HL-60 (cell line): ENCODE measurements at regions not wholly inside any gene's neighbourhood (a gene's known extent, or its start where the extent isn't known, plus 50 kb on each side); places are given as distances from the start of the nearest gene placed in this dataset.

Source experiments
- DNase-seq, 2 experiments: peaks; one replicate each; pipeline ENCODE4 v3.0.0-alpha.2; 2010 to 2020; ENCODE audit warnings: low read depth in 1 of 2, low spot score in 1 of 2
- H3K27ac ChIP-seq: fragments of 250-450 bp; sonication (Bioruptor Pico); replicated peaks from 2 replicates; pipeline ENCODE4 v1.5.1; 2020; ENCODE audit warnings: mild to moderate bottlenecking, moderate library complexity
- H3K27me3 ChIP-seq: fragments of 250-450 bp; sonication (Bioruptor Pico); 2 replicates; pipeline ENCODE4 v1.5.1; 2021; ENCODE audit warnings: mild to moderate bottlenecking, moderate library complexity; ENCODE audit not compliant: insufficient read depth, poor library complexity, severe bottlenecking
- H3K4me3 ChIP-seq: replicated peaks from 2 replicates; pipeline ENCODE4 v1.5.1; 2011; ENCODE audit warnings: mild to moderate bottlenecking, control low read depth, low read length; ENCODE audit not compliant: insufficient read depth
- GABPA ChIP-seq: IDR thresholded peaks from 2 replicates; pipeline ENCODE4 v1.6.1; 2012; ENCODE audit warnings: low read depth
- POLR2AphosphoS5 ChIP-seq: IDR thresholded peaks from 2 replicates; pipeline ENCODE4 v1.6.1; 2012; ENCODE audit warnings: low read depth
- REST ChIP-seq: IDR thresholded peaks from 2 replicates; pipeline ENCODE4 v1.6.1; 2012; ENCODE audit warnings: low read depth; ENCODE audit not compliant: insufficient replicate concordance
- SPI1 ChIP-seq: IDR thresholded peaks from 2 replicates; pipeline ENCODE4 v1.6.1; 2012; ENCODE audit warnings: low read depth, mild to moderate bottlenecking, borderline replicate concordance
- TF ChIP-seq, protein P1 (sequence below): IDR thresholded peaks from one replicate; pipeline ENCODE4 v1.5.1; 2011; ENCODE audit warnings: low read length, control low read depth, inconsistent platforms; ENCODE audit not compliant: insufficient read depth

DNA sequence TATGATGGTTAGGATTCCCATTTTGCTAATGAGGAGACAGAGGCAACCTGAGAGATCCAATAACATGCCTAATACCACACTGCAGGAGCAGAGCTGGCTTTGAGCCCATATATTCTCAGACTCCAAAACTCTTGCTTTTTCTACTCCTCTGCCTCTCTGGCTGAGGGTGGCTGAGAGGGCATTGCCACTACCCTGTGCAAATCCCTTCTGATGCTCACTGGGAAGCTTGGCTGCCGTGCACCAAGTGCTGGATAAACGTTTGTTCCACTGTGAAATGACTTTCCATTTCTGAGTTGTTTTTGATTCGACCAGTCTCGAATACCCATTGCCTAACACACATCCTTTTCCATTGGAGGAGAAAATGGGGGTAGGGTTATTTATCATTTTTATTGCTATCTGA lies 123.1 kb upstream of the SORCS3 start:
- TF ChIP-seq SPI1 (no peak), REST (no peak), GABPA (no peak), POLR2AphosphoS5 (no peak)
- TF ChIP-seq, protein P1, sequence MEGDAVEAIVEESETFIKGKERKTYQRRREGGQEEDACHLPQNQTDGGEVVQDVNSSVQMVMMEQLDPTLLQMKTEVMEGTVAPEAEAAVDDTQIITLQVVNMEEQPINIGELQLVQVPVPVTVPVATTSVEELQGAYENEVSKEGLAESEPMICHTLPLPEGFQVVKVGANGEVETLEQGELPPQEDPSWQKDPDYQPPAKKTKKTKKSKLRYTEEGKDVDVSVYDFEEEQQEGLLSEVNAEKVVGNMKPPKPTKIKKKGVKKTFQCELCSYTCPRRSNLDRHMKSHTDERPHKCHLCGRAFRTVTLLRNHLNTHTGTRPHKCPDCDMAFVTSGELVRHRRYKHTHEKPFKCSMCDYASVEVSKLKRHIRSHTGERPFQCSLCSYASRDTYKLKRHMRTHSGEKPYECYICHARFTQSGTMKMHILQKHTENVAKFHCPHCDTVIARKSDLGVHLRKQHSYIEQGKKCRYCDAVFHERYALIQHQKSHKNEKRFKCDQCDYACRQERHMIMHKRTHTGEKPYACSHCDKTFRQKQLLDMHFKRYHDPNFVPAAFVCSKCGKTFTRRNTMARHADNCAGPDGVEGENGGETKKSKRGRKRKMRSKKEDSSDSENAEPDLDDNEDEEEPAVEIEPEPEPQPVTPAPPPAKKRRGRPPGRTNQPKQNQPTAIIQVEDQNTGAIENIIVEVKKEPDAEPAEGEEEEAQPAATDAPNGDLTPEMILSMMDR: no peak
- H3K4me3 ChIP-seq: no peak overlapping the region

DNA sequence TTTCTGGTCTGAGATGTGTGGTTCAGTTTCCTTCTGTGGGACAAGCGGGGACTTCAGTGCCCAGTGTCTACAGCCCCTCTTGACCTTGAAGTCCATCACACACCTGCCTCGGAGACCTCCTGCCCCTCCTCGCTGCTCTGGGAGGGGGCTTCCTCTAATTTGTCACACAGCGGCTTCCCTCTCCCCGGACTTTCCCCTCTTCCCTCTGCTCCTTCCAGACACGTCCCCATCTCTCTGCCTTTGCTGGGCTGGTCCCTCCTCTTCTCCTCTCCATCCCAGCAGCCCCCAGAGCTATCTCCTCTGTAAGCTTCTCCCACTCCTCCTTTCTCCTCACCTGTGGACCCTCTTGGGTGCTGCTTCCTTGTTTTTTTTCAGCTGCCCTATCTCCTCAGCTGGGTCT lies 122.2 kb upstream of the SORCS3 start:
- no peak overlapping the region for H3K4me3 ChIP-seq
- DNase-seq: no peak
- H3K27ac ChIP-seq: no peak overlapping the region
- TF ChIP-seq SPI1 (no peak), GABPA (no peak), REST (no peak), POLR2AphosphoS5 (no peak)
- TF ChIP-seq, protein P1: no peak
- H3K27me3 ChIP-seq: peaks cover under 1% of the 10 kb centered on the region

More for the DNA sequence above, 123.1 kb upstream of the SORCS3 start:
- Histone ChIP-seq H3K27ac (no peak overlapping the region), H3K27me3 (peaks cover 5% of the 10 kb centered on the region)
- no peak for DNase-seq

DNA sequence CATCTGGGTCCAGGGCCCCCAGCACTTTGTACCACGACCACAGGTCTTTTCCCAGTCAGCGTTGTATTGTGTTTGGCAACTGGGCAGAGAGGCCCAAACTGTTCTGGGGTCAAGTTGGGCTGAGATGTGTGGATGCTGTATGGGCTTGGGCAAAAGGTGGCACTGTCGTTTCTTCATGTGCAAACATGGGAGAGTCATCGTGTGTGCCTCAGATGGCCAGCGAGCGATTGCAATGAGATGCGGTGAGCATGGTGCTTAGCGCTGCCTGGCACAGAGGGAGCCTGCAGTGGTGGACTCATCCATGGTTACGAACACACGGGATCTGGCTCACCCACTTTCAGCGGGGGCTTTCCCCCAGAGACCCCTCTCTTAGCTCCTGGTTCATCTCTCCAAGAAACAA lies 120.4 kb upstream of the SORCS3 start:
- TF ChIP-seq, protein P1: no peak
- DNase-seq: no peak
- H3K27ac ChIP-seq: no peak overlapping the region
- no peaks in the 10 kb centered on the region for H3K27me3 ChIP-seq
- no peak overlapping the region for H3K4me3 ChIP-seq

DNA sequence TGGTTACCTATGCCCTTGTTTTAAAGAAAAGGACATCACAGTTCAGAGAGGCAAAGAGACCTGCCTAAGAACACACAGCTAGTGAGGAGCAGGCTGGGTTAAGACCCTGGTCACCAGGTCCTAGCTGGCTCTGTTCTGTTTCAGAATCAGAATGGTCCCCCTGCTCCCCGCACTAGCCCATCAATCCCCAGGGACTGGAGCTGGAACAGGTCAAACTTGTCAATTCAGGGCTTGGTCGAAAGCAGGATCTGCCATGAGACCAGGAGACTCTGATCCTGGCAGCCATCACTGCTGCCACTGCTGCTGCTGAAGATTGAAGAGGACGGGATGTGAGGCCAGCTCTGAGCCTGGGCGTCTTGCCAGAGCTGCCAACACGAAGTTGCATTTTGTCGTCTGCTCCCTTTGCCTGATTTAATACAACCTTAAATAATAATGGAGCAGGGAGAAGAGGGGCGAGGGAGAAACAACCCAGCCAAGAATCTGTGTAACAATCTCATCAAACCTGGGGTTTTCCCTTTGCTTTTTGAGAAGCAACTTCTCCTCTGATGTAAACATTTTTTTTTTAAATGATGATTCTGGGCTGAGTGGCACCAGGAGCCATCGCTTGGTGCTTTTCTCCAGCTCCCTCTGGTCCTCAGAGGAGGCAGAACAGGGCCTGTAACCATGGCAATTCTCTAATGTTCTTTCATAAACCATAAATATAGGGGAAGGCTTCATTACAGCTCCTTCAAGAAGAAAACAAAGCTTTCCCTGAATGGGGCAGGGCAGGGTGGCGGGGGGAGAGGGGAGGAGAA lies 119.0 kb upstream of the SORCS3 start:
- TF ChIP-seq, protein P1: no peak
- no peak for TF ChIP-seq GABPA
- TF ChIP-seq REST: no peak
- TF ChIP-seq POLR2AphosphoS5: no peak
- no peak for TF ChIP-seq SPI1
- Histone ChIP-seq H3K27me3 (no peaks in the 10 kb centered on the region), H3K27ac (no peak overlapping the region), H3K4me3 (no peak overlapping the region)
- DNase-seq: no peak
